AG08396 (cell line): ENCODE measurements at regions not wholly inside any gene's neighbourhood (a gene's known extent, or its start where the extent isn't known, plus 50 kb on each side); places are given as distances from the start of the nearest gene placed in this dataset.

Experiments used
- DNase-seq: peaks from one replicate; pipeline ENCODE4 v3.0.0; 2012; ENCODE audit warnings: low spot score, mixed read lengths

GRCh38 chr2:20110876-20111275 lies 59.4 kb upstream of the LAPTM4A start:
- no peak for DNase-seq

GRCh38 chr2:20110383-20110782 lies 59.0 kb upstream of the LAPTM4A start:
- DNase-seq = no peak

GRCh38 chr2:20108655-20109396 lies 57.4 kb upstream of the LAPTM4A start:
- DNase-seq = peak; percentile 69

- DNase-seq = no peak
Observed at GRCh38 chr2:20107776-20108175, 56.3 kb upstream of the LAPTM4A start.

- DNase-seq = no peak
Observed at GRCh38 chr2:20107352-20107751, 55.9 kb upstream of the LAPTM4A start.

- no peak for DNase-seq
Observed at GRCh38 chr2:20106746-20107145, 55.3 kb upstream of the LAPTM4A start.

- DNase-seq = no peak
Observed at GRCh38 chr2:20104900-20105545, 53.6 kb upstream of the LAPTM4A start.

GRCh38 chr2:20103530-20103929 lies 52.1 kb upstream of the LAPTM4A start:
- DNase-seq = no peak
